ENCODE measurements at regions not wholly inside any gene's neighbourhood (a gene's known extent, or its start where the extent isn't known, plus 50 kb on each side); places are given as distances from the start of the nearest gene placed in this dataset.
"Not testable (repeated sequence)": the region's sequence is repeated elsewhere in the genome, so short reads cannot be mapped to it uniquely, and the experiment has no call there.

GRCh38 chr2:111401270-111402140, 280.8 kb downstream of the BCL2L11 start:
- H3K9me3 ChIP-seq (ENCODE audit: control insufficient read depth, insufficient read depth, low read length); H3K23ac ChIP-seq (ENCODE audit: low read depth, low read length); H2BK120ac ChIP-seq (ENCODE audit: low read depth, low read length); H3K4ac ChIP-seq (ENCODE audit: low read depth, low read length); H3K18ac ChIP-seq (ENCODE audit: low read depth, low read length); H2AK9ac ChIP-seq (replicated peaks; ENCODE audit: low read depth, low read length, poor library complexity); H3K4me1 ChIP-seq (ENCODE audit: control insufficient read depth, insufficient read depth, low read length); H3K9me1 ChIP-seq (ENCODE audit: insufficient read depth, low read length); H2BK20ac ChIP-seq (ENCODE audit: low read depth, low read length); dilution Hi-C loops (cut with HindIII; ENCODE audit: low sequenced_read_pairs, unreplicated experiment); H2BK15ac ChIP-seq (ENCODE audit: low read depth, low read length); H3K27ac ChIP-seq (ENCODE audit: insufficient read depth, low read length); H2AK5ac ChIP-seq (ENCODE audit: low read depth, low read length); H3K56ac ChIP-seq (ENCODE audit: extremely low read depth, insufficient read depth, low read length); intact Hi-C loops (cut with micrococcal nuclease); H4K91ac ChIP-seq (ENCODE audit: insufficient read depth, low read depth, low read length); H3K9ac ChIP-seq (ENCODE audit: low read depth, low read length); POLR2A ChIA-PET (ENCODE audit: unreplicated experiment); H4K20me1 ChIP-seq (ENCODE audit: insufficient read depth, low read length); H2AFZ ChIP-seq (replicated peaks; ENCODE audit: low read length, poor library complexity); H3K79me1 ChIP-seq (ENCODE audit: low read depth in 1 of 2, low read length in 2 of 2); H4K8ac ChIP-seq (ENCODE audit: low read depth in 2 of 2, low read length in 2 of 2); H3K4me3 ChIP-seq (ENCODE audit: insufficient read depth, low read depth, low read length); in situ Hi-C loops (cut with MboI; ENCODE audit: low sequenced_read_pairs); H3K4me2 ChIP-seq (ENCODE audit: low read depth, low read length); H3K36me3 ChIP-seq (ENCODE audit: control insufficient read depth, insufficient read depth, low read length); H2BK5ac ChIP-seq (ENCODE audit: low read depth, low read length, poor library complexity, severe bottlenecking); H3K14ac ChIP-seq (replicated peaks; ENCODE audit: low read depth, low read length); CTCF ChIA-PET; H4K5ac ChIP-seq (ENCODE audit: low read depth, low read length); BruUV-seq (replicated peaks); H3K27me3 ChIP-seq (ENCODE audit: control insufficient read depth, insufficient read depth, low read length); DNase-seq: not testable (repeated sequence)
- peak; percentile 21; the same call in 1 of the 2 replicates for ATAC-seq (ENCODE audit: low read depth)
- WGBS, 2 experiments (ENCODE audit: extremely low coverage in 2 of 2, insufficient read length in 1 of 2), result no CpG with 5 or more reads among the region's 8 CpGs

GRCh38 chr2:111402450-111402849, 281.7 kb downstream of the BCL2L11 start:
- H2AK9ac ChIP-seq (replicated peaks; ENCODE audit: low read depth, low read length, poor library complexity); H3K4me2 ChIP-seq (ENCODE audit: low read depth, low read length); H3K9me1 ChIP-seq (ENCODE audit: insufficient read depth, low read length); in situ Hi-C loops (cut with MboI; ENCODE audit: low sequenced_read_pairs); H4K8ac ChIP-seq (ENCODE audit: low read depth in 2 of 2, low read length in 2 of 2); H2BK15ac ChIP-seq (ENCODE audit: low read depth, low read length); H3K27ac ChIP-seq (ENCODE audit: insufficient read depth, low read length); H3K36me3 ChIP-seq (ENCODE audit: control insufficient read depth, insufficient read depth, low read length); BruUV-seq (replicated peaks); H2AFZ ChIP-seq (replicated peaks; ENCODE audit: low read length, poor library complexity); H4K5ac ChIP-seq (ENCODE audit: low read depth, low read length); H4K91ac ChIP-seq (ENCODE audit: insufficient read depth, low read depth, low read length); H3K9ac ChIP-seq (ENCODE audit: low read depth, low read length); POLR2A ChIA-PET (ENCODE audit: unreplicated experiment); H4K20me1 ChIP-seq (ENCODE audit: insufficient read depth, low read length); H2AK5ac ChIP-seq (ENCODE audit: low read depth, low read length); H3K18ac ChIP-seq (ENCODE audit: low read depth, low read length); H3K4me3 ChIP-seq (ENCODE audit: insufficient read depth, low read depth, low read length); H2BK120ac ChIP-seq (ENCODE audit: low read depth, low read length); H3K23ac ChIP-seq (ENCODE audit: low read depth, low read length); H3K4me1 ChIP-seq (ENCODE audit: control insufficient read depth, insufficient read depth, low read length); dilution Hi-C loops (cut with HindIII; ENCODE audit: low sequenced_read_pairs, unreplicated experiment); DNase-seq; H3K56ac ChIP-seq (ENCODE audit: extremely low read depth, insufficient read depth, low read length); H3K14ac ChIP-seq (replicated peaks; ENCODE audit: low read depth, low read length); H3K79me1 ChIP-seq (ENCODE audit: low read depth in 1 of 2, low read length in 2 of 2); intact Hi-C loops (cut with micrococcal nuclease); H3K4ac ChIP-seq (ENCODE audit: low read depth, low read length); H3K27me3 ChIP-seq (ENCODE audit: control insufficient read depth, insufficient read depth, low read length); H3K9me3 ChIP-seq (ENCODE audit: control insufficient read depth, insufficient read depth, low read length); CTCF ChIA-PET; ATAC-seq (ENCODE audit: low read depth); H2BK20ac ChIP-seq (ENCODE audit: low read depth, low read length); H2BK5ac ChIP-seq (ENCODE audit: low read depth, low read length, poor library complexity, severe bottlenecking): not testable (repeated sequence)
